Uterus (tissue), 3 donors: ENCODE measurements at regions not wholly inside any gene's neighbourhood (a gene's known extent, or its start where the extent isn't known, plus 50 kb on each side); places are given as distances from the start of the nearest gene placed in this dataset.

Source experiments
- DNase-seq, 2 donors: peaks; one replicate each; pipeline ENCODE4 v3.0.0-alpha.2; 2019 to 2020
- H3K27ac ChIP-seq, 2 donors: fragments of 200-600 bp; sonication (generic); 1 replicate in 1 of 2; 2 replicates in 1 of 2; pipeline ENCODE4 v1.5.1; 2016 to 2018
- H3K27me3 ChIP-seq, 2 donors: fragments of 200-600 bp; sonication (generic); one replicate each; pipeline ENCODE4 v1.5.1; 2018 to 2019; ENCODE audit warnings: control low read depth in 1 of 2
- H3K36me3 ChIP-seq, 2 donors: fragments of 200-600 bp; sonication (generic); one replicate each; pipeline ENCODE4 v1.5.1; 2019; ENCODE audit warnings: control low read depth in 1 of 2
- H3K4me1 ChIP-seq, 2 donors: fragments of 200-600 bp; sonication (generic); one replicate each; pipeline ENCODE4 v1.5.1; 2018 to 2019; ENCODE audit warnings: control low read depth in 1 of 2
- H3K4me3 ChIP-seq, 2 donors: fragments of 200-600 bp; sonication (generic); 1 replicate in 1 of 2; 2 replicates in 1 of 2; pipeline ENCODE4 v1.5.1; 2018 to 2019; ENCODE audit warnings: mild to moderate bottlenecking in 1 of 2
- H3K9me3 ChIP-seq, 2 donors: fragments of 200-600 bp; sonication (generic); one replicate each; pipeline ENCODE4 v1.5.1; 2019; ENCODE audit warnings: control low read depth in 1 of 2
- CTCF ChIP-seq, 4 experiments: fragments of 200-600 bp in 2 of 4; fragments of 450-650 bp in 2 of 4; sonication (generic) in 2 of 4; IDR thresholded peaks; one replicate each; pipeline ENCODE4 v1.5.1; 2016 to 2019; ENCODE audit warnings: antibody characterized with exemption in 4 of 4, mild to moderate bottlenecking in 2 of 4, moderate library complexity in 1 of 4
- POLR2A ChIP-seq, 2 donors: fragments of 450-650 bp; IDR thresholded peaks; one replicate each; pipeline ENCODE4 v1.6.1; 2016; ENCODE audit warnings: antibody characterized with exemption in 2 of 2, mild to moderate bottlenecking in 1 of 2, moderate library complexity in 1 of 2
- intact Hi-C: fragments of 100-400 bp; cut with DNase I; formaldehyde crosslinking; loops from one replicate; pipeline ENCODE4 v1.15.1; 2023; ENCODE audit warnings: low total_unique reads
- donor health status: DM: yes; HTN: yes; CAD: no.

- Histone ChIP-seq H3K27me3 (no peaks in the 10 kb centered on the region), H3K4me1 (no peaks in the 10 kb centered on the region), H3K4me3 (no peak overlapping the region), H3K36me3 (no peaks in the 10 kb centered on the region), H3K27ac (no peak overlapping the region), H3K9me3 (no peaks in the 10 kb centered on the region)
- TF ChIP-seq POLR2A (IDR thresholded peaks at IDR 0.05) (no peak), CTCF (IDR thresholded peaks at IDR 0.05) (no peak)
- no peak for DNase-seq
- intact Hi-C loops = no loop called here
These were observed 157.9 kb downstream of the MAGEB5 start for GRCh38 chrX:26373829-26374228.

GRCh38 chrX:26352891-26353430, 137.0 kb downstream of the MAGEB5 start:
- Histone ChIP-seq H3K4me1 (no peaks in the 10 kb centered on the region), H3K27ac (no peak overlapping the region), H3K9me3 (no peaks in the 10 kb centered on the region), H3K27me3 (peaks cover 0 to 4% of the 10 kb centered on the region in 2 donors), H3K4me3 (no peak overlapping the region), H3K36me3 (no peaks in the 10 kb centered on the region)
- DNase-seq = no peak
- intact Hi-C loops = no loop called here
- TF ChIP-seq POLR2A (IDR thresholded peaks at IDR 0.05) (no peak), CTCF (IDR thresholded peaks at IDR 0.05) (no peak)

GRCh38 chrX:26347171-26347570, 131.2 kb downstream of the MAGEB5 start:
- H3K9me3 ChIP-seq = no peaks in the 10 kb centered on the region
- H3K4me1 ChIP-seq = no peaks in the 10 kb centered on the region
- no peak for TF ChIP-seq POLR2A (IDR thresholded peaks at IDR 0.05)
- TF ChIP-seq CTCF (IDR thresholded peaks at IDR 0.05) = no peak
- H3K4me3 ChIP-seq = no peak overlapping the region
- intact Hi-C loops = no loop called here
- H3K36me3 ChIP-seq = no peaks in the 10 kb centered on the region
- no peaks in the 10 kb centered on the region for H3K27me3 ChIP-seq
- no peak for DNase-seq
- H3K27ac ChIP-seq = no peak overlapping the region

GRCh38 chrX:26334232-26334631, 118.3 kb downstream of the MAGEB5 start:
- no peak overlapping the region for H3K27ac ChIP-seq
- no peaks in the 10 kb centered on the region for H3K9me3 ChIP-seq
- no peak for DNase-seq
- TF ChIP-seq POLR2A (IDR thresholded peaks at IDR 0.05) (no peak), CTCF (IDR thresholded peaks at IDR 0.05) (no peak)
- peaks cover 0 to 6% of the 10 kb centered on the region in 2 donors for H3K36me3 ChIP-seq
- H3K4me1 ChIP-seq = no peaks in the 10 kb centered on the region
- no peak overlapping the region for H3K4me3 ChIP-seq
- no peaks in the 10 kb centered on the region for H3K27me3 ChIP-seq
- intact Hi-C loops = no loop called here

GRCh38 chrX:26328608-26329319, 112.8 kb downstream of the MAGEB5 start:
- no peaks in the 10 kb centered on the region for H3K9me3 ChIP-seq
- DNase-seq = no peak
- intact Hi-C loops = no loop called here

More at GRCh38 chrX:26328608-26329319, 112.8 kb downstream of the MAGEB5 start:
- TF ChIP-seq POLR2A (IDR thresholded peaks at IDR 0.05) (no peak), CTCF (IDR thresholded peaks at IDR 0.05) (no peak)
- no peak overlapping the region for H3K4me3 ChIP-seq
- no peak overlapping the region for H3K27ac ChIP-seq
- H3K4me1 ChIP-seq = no peaks in the 10 kb centered on the region
- no peaks in the 10 kb centered on the region for H3K27me3 ChIP-seq
- H3K36me3 ChIP-seq = peaks cover 0 to 6% of the 10 kb centered on the region in 2 donors
